Neural cell (in vitro differentiated cells): ENCODE measurements at regions not wholly inside any gene's neighbourhood (a gene's known extent, or its start where the extent isn't known, plus 50 kb on each side); places are given as distances from the start of the nearest gene placed in this dataset.

Experiments
- H2AFZ ChIP-seq: fragments of 200-600, 300-800 bp; sonication (generic), shearing (Covaris generic); 2 replicates; pipeline ENCODE4 v1.6.0; 2014; ENCODE audit warnings: low read depth, mild to moderate bottlenecking, antibody characterized with exemption, low read length, moderate library complexity
- H3F3A ChIP-seq: fragments of 200-600 bp; shearing (Covaris generic); 2 replicates; pipeline ENCODE4 v1.6.1; 2016; ENCODE audit warnings: mild to moderate bottlenecking, moderate library complexity, mixed read lengths, antibody characterized with exemption, low read length; ENCODE audit not compliant: insufficient read depth, poor library complexity, severe bottlenecking
- H3K27ac ChIP-seq: fragments of 200-600, 300-800 bp; sonication (generic), shearing (Covaris generic); 2 replicates; pipeline ENCODE4 v1.5.1; 2014; ENCODE audit warnings: mild to moderate bottlenecking, low read length, moderate library complexity
- H3K27me3 ChIP-seq: fragments of 300-800, 200-600 bp; sonication (generic), shearing (Covaris generic); 2 replicates; pipeline ENCODE4 v1.6.0; 2014; ENCODE audit warnings: mild to moderate bottlenecking, low read depth, low read length, moderate library complexity; ENCODE audit not compliant: insufficient read depth
- H3K36me3 ChIP-seq: fragments of 300-800, 200-600 bp; sonication (generic), shearing (Covaris generic); 2 replicates; pipeline ENCODE4 v1.5.1; 2014; ENCODE audit warnings: mild to moderate bottlenecking, antibody characterized with exemption, low read length, moderate library complexity; ENCODE audit not compliant: insufficient read depth
- H3K4me2 ChIP-seq: fragments of 300-800, 200-600 bp; sonication (generic), shearing (Covaris generic); 2 replicates; pipeline ENCODE4 v1.6.0; 2014; ENCODE audit warnings: mild to moderate bottlenecking, low read length
- H3K4me3 ChIP-seq: fragments of 300-800, 200-600 bp; sonication (generic), shearing (Covaris generic); 2 replicates; pipeline ENCODE4 v1.5.1; 2014; ENCODE audit warnings: mild to moderate bottlenecking, low read length, moderate library complexity
- H3K79me2 ChIP-seq: fragments of 200-600 bp; shearing (Covaris generic); replicated peaks from 2 replicates; pipeline ENCODE4 v1.6.0; 2014; ENCODE audit warnings: mild to moderate bottlenecking, low read length, moderate library complexity; ENCODE audit not compliant: insufficient read depth
- H3K9ac ChIP-seq: fragments of 300-800, 200-600 bp; sonication (generic), shearing (Covaris generic); 2 replicates; pipeline ENCODE4 v1.6.1; 2016; ENCODE audit warnings: mild to moderate bottlenecking, low read length, mixed read lengths
- H3K9me2 ChIP-seq: fragments of 200-600 bp; shearing (Covaris generic); 2 replicates; pipeline ENCODE4 v1.6.1; 2016; ENCODE audit warnings: mild to moderate bottlenecking, low read length, mixed read lengths; ENCODE audit not compliant: insufficient read depth
- H3K9me3 ChIP-seq: fragments of 200-600, 300-800 bp; sonication (generic), shearing (Covaris generic); 2 replicates; pipeline ENCODE4 v1.6.1; 2016; ENCODE audit warnings: mild to moderate bottlenecking, mixed run types, low read length, moderate library complexity, mixed read lengths
- H4K20me1 ChIP-seq: fragments of 200-600 bp; shearing (Covaris generic); 2 replicates; pipeline ENCODE4 v1.6.1; 2016; ENCODE audit warnings: mild to moderate bottlenecking, mixed run types; ENCODE audit not compliant: insufficient read depth
- EP300 ChIP-seq: fragments of 450-650 bp; conservative IDR thresholded peaks from 2 replicates; pipeline ENCODE4 v1.6.1; 2014; ENCODE audit warnings: antibody characterized with exemption, mild to moderate bottlenecking, moderate library complexity; ENCODE audit not compliant: poor library complexity, severe bottlenecking
- EZH2 ChIP-seq: fragments of 200-600, 300-800 bp; shearing (Covaris generic), sonication (generic); IDR thresholded peaks from 2 replicates; pipeline ENCODE4 v1.6.1; 2014; ENCODE audit warnings: antibody characterized with exemption, low read length, borderline replicate concordance, mild to moderate bottlenecking; ENCODE audit not compliant: insufficient read depth, poor library complexity, severe bottlenecking
- MXI1 ChIP-seq: fragments of 450-650 bp; conservative IDR thresholded peaks from 2 replicates; pipeline ENCODE4 v1.6.1; 2014; ENCODE audit warnings: antibody characterized with exemption, mild to moderate bottlenecking; ENCODE audit not compliant: poor library complexity, severe bottlenecking
- POLR2AphosphoS5 ChIP-seq: IDR thresholded peaks from 2 replicates; pipeline ENCODE4 v1.6.1; 2012
- RAD21 ChIP-seq: fragments of 450-650 bp; conservative IDR thresholded peaks from 2 replicates; pipeline ENCODE4 v1.6.1; 2014; ENCODE audit warnings: antibody characterized with exemption, mild to moderate bottlenecking, moderate library complexity
- REST ChIP-seq: IDR thresholded peaks from 2 replicates; pipeline ENCODE4 v1.6.1; 2012; ENCODE audit warnings: borderline replicate concordance
- SMC3 ChIP-seq: fragments of 450-650 bp; conservative IDR thresholded peaks from 2 replicates; pipeline ENCODE4 v1.6.1; 2014; ENCODE audit warnings: antibody characterized with exemption, mild to moderate bottlenecking, moderate library complexity; ENCODE audit not compliant: poor library complexity
- TAF1 ChIP-seq: IDR thresholded peaks from 2 replicates; pipeline ENCODE4 v1.6.1; 2012; ENCODE audit warnings: low read depth
- TF ChIP-seq, protein P1 (sequence below): fragments of 450-650 bp; IDR thresholded peaks from 2 replicates; pipeline ENCODE4 v1.5.1; 2014; ENCODE audit warnings: antibody characterized with exemption, mild to moderate bottlenecking, moderate library complexity; ENCODE audit not compliant: poor library complexity, severe bottlenecking

DNA sequence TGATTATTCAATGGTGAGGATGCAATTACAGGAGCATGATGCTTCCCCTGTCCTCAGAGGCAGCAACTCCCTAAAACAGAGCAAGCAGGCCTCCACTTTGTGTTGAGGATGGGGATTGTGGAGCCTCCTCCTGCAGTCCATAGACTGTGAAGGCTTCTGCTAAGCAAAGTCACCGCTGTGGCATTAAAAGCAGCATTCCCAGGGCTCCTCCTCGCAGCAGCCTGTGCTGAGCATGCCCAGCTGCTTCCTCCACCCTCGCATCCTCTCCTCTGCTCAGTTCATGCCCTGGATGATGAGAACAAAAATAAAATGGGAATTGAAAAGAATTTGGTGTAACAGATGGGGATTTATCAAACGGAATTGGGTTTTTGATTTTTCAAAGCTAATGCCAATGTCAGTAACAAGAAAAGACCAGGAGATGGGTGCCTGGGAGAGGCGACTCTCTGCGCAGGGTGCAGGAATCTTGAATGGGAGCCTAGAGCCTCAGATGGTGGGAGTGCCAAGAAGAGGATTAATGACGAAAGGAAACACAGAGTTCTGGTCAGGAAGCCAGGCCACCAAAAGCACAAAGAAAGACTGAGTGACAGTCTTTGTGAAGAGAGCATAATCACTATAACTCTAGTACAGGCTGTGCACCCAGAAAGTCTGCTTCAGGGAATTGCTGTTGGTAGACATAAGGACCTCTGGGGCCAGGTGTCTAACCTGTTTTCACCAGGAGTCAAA is 347.6 kb downstream of the TPBG start:
- Histone ChIP-seq H3K4me3 (no peak overlapping the region), H3K9me2 (no peaks in the 10 kb centered on the region), H3K36me3 (no peaks in the 10 kb centered on the region), H4K20me1 (no peaks in the 10 kb centered on the region), H3K27me3 (no peaks in the 10 kb centered on the region), H3K27ac (no peak overlapping the region), H3K79me2 (no peaks in the 10 kb centered on the region), H3K9me3 (peaks cover 3% of the 10 kb centered on the region), H3F3A (no peaks in the 10 kb centered on the region), H2AFZ (no peak overlapping the region), H3K4me2 (no peak overlapping the region), H3K9ac (no peak overlapping the region)
- TF ChIP-seq POLR2AphosphoS5 (no peak), TAF1 (no peak), RAD21 (no peak), REST (no peak)
- TF ChIP-seq, protein P1, sequence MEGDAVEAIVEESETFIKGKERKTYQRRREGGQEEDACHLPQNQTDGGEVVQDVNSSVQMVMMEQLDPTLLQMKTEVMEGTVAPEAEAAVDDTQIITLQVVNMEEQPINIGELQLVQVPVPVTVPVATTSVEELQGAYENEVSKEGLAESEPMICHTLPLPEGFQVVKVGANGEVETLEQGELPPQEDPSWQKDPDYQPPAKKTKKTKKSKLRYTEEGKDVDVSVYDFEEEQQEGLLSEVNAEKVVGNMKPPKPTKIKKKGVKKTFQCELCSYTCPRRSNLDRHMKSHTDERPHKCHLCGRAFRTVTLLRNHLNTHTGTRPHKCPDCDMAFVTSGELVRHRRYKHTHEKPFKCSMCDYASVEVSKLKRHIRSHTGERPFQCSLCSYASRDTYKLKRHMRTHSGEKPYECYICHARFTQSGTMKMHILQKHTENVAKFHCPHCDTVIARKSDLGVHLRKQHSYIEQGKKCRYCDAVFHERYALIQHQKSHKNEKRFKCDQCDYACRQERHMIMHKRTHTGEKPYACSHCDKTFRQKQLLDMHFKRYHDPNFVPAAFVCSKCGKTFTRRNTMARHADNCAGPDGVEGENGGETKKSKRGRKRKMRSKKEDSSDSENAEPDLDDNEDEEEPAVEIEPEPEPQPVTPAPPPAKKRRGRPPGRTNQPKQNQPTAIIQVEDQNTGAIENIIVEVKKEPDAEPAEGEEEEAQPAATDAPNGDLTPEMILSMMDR = no peak

DNA sequence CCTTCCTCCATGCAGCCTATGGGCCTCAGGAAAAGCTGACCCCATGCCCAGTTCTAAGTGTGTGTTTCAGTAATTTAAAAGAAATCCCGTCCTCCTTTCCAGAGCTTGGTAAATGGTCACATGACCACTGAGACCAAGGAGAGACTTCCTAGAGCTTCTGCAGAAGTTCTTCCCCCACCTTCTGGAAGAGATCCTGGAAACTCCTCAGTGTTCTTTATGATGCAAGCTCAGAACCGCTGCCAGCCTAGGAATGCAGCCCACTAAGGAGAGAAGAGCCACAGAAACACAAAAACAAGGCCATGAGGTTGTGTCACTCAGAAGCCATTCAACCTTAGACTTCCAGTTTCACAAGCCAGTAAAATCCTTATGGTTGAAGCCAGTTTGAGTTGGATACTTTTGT is 348.4 kb downstream of the TPBG start:
- no peaks in the 10 kb centered on the region for H3K9me2 ChIP-seq
- no peak overlapping the region for H3K4me2 ChIP-seq
- H3K4me3 ChIP-seq = no peak overlapping the region
- TF ChIP-seq EP300 = no peak
- TF ChIP-seq EZH2 = no peak
- TF ChIP-seq SMC3 = no peak
- no peak for TF ChIP-seq REST
- TF ChIP-seq, protein P1 = no peak
- TF ChIP-seq POLR2AphosphoS5 = no peak
- TF ChIP-seq RAD21 = no peak
- no peak for TF ChIP-seq TAF1
- no peak for TF ChIP-seq MXI1
- no peak overlapping the region for H2AFZ ChIP-seq
- no peaks in the 10 kb centered on the region for H3F3A ChIP-seq
- no peaks in the 10 kb centered on the region for H3K36me3 ChIP-seq
- H4K20me1 ChIP-seq = no peaks in the 10 kb centered on the region
- H3K9ac ChIP-seq = no peak overlapping the region
- H3K27ac ChIP-seq = no peak overlapping the region
- no peaks in the 10 kb centered on the region for H3K79me2 ChIP-seq
- no peaks in the 10 kb centered on the region for H3K27me3 ChIP-seq
- H3K9me3 ChIP-seq = peaks cover 3% of the 10 kb centered on the region
